ENCODE measurements at regions not wholly inside any gene's neighbourhood (a gene's known extent, or its start where the extent isn't known, plus 50 kb on each side); places are given as distances from the start of the nearest gene placed in this dataset.
"Not testable (repeated sequence)": the region's sequence is repeated elsewhere in the genome, so short reads cannot be mapped to it uniquely, and the experiment has no call there.

GRCh38 chr1:38186566-38186965, 140.0 kb upstream of the POU3F1 start:
- H3K9me3 ChIP-seq (ENCODE audit: low read depth, low read length), result no peaks in the 10 kb centered on the region
- H3K4me1 ChIP-seq (ENCODE audit: insufficient read depth, low read length), result no peaks in the 10 kb centered on the region
- no peak overlapping the region for H3K4me3 ChIP-seq (ENCODE audit: low read length)
- H3K27me3 ChIP-seq (ENCODE audit: insufficient read depth, low read length), result no peaks in the 10 kb centered on the region

- no peaks in the 10 kb centered on the region for H3K4me1 ChIP-seq (ENCODE audit: insufficient read depth, low read length)
- H3K4me3 ChIP-seq (ENCODE audit: low read length), result no peak overlapping the region
- H3K9me3 ChIP-seq (ENCODE audit: low read depth, low read length), result no peaks in the 10 kb centered on the region
- H3K27me3 ChIP-seq (ENCODE audit: insufficient read depth, low read length), result no peaks in the 10 kb centered on the region
Observed at GRCh38 chr1:38185913-38186312, 139.3 kb upstream of the POU3F1 start.

GRCh38 chr1:38183747-38184146, 137.2 kb upstream of the POU3F1 start:
- Histone ChIP-seq H3K4me3 (ENCODE audit: low read length) (no peak overlapping the region), H3K4me1 (ENCODE audit: insufficient read depth, low read length) (no peaks in the 10 kb centered on the region), H3K27me3 (ENCODE audit: insufficient read depth, low read length) (no peaks in the 10 kb centered on the region)

GRCh38 chr1:38183096-38183495, 136.5 kb upstream of the POU3F1 start:
- Histone ChIP-seq H3K9me3 (ENCODE audit: low read depth, low read length) (no peaks in the 10 kb centered on the region), H3K27me3 (ENCODE audit: insufficient read depth, low read length) (no peaks in the 10 kb centered on the region), H3K4me1 (ENCODE audit: insufficient read depth, low read length) (no peaks in the 10 kb centered on the region), H3K4me3 (ENCODE audit: low read length) (no peak overlapping the region)

More at GRCh38 chr1:38183747-38184146, 137.2 kb upstream of the POU3F1 start:
- no peaks in the 10 kb centered on the region for H3K9me3 ChIP-seq (ENCODE audit: low read depth, low read length)

- not testable (repeated sequence) for H3K4me1 ChIP-seq (ENCODE audit: insufficient read depth, low read length); H3K27me3 ChIP-seq (ENCODE audit: insufficient read depth, low read length); H3K4me3 ChIP-seq (ENCODE audit: low read length); H3K9me3 ChIP-seq (ENCODE audit: low read depth, low read length)
Observed at GRCh38 chr1:38180388-38180787, 133.8 kb upstream of the POU3F1 start.

- Histone ChIP-seq H3K4me1 (ENCODE audit: insufficient read depth, low read length) (no peaks in the 10 kb centered on the region), H3K27me3 (ENCODE audit: insufficient read depth, low read length) (no peaks in the 10 kb centered on the region), H3K4me3 (ENCODE audit: low read length) (no peak overlapping the region), H3K9me3 (ENCODE audit: low read depth, low read length) (no peaks in the 10 kb centered on the region)
Observed at GRCh38 chr1:38179483-38179882, 132.9 kb upstream of the POU3F1 start.

- H3K4me3 ChIP-seq (ENCODE audit: low read length), result no peak overlapping the region
- peaks cover 5% of the 10 kb centered on the region for H3K4me1 ChIP-seq (ENCODE audit: insufficient read depth, low read length)
Observed at GRCh38 chr1:38178216-38178615, 131.6 kb upstream of the POU3F1 start.

GRCh38 chr1:38175121-38175520, 128.5 kb upstream of the POU3F1 start:
- Histone ChIP-seq H3K4me3 (ENCODE audit: low read length) (no peak overlapping the region), H3K27me3 (ENCODE audit: insufficient read depth, low read length) (no peaks in the 10 kb centered on the region), H3K9me3 (ENCODE audit: low read depth, low read length) (no peaks in the 10 kb centered on the region), H3K4me1 (ENCODE audit: insufficient read depth, low read length) (peaks cover 6% of the 10 kb centered on the region)

More at GRCh38 chr1:38178216-38178615, 131.6 kb upstream of the POU3F1 start:
- no peaks in the 10 kb centered on the region for H3K9me3 ChIP-seq (ENCODE audit: low read depth, low read length)
- no peaks in the 10 kb centered on the region for H3K27me3 ChIP-seq (ENCODE audit: insufficient read depth, low read length)

GRCh38 chr1:38173848-38174247, 127.3 kb upstream of the POU3F1 start:
- Histone ChIP-seq H3K27me3 (ENCODE audit: insufficient read depth, low read length) (no peaks in the 10 kb centered on the region), H3K4me3 (ENCODE audit: low read length) (no peak overlapping the region), H3K4me1 (ENCODE audit: insufficient read depth, low read length) (peaks cover 6% of the 10 kb centered on the region), H3K9me3 (ENCODE audit: low read depth, low read length) (no peaks in the 10 kb centered on the region)

- H3K9me3 ChIP-seq (ENCODE audit: low read depth, low read length), result no peaks in the 10 kb centered on the region
- H3K27me3 ChIP-seq (ENCODE audit: insufficient read depth, low read length), result no peaks in the 10 kb centered on the region
- no peak overlapping the region for H3K4me3 ChIP-seq (ENCODE audit: low read length)
- H3K4me1 ChIP-seq (ENCODE audit: insufficient read depth, low read length), result peaks cover 6% of the 10 kb centered on the region
Observed at GRCh38 chr1:38173157-38173831, 126.7 kb upstream of the POU3F1 start.

- H3K4me3 ChIP-seq (ENCODE audit: low read length), result no peak overlapping the region
- H3K4me1 ChIP-seq (ENCODE audit: insufficient read depth, low read length), result peaks cover 6% of the 10 kb centered on the region
- H3K27me3 ChIP-seq (ENCODE audit: insufficient read depth, low read length), result no peaks in the 10 kb centered on the region
- H3K9me3 ChIP-seq (ENCODE audit: low read depth, low read length), result no peaks in the 10 kb centered on the region
Observed at GRCh38 chr1:38169121-38169520, 122.5 kb upstream of the POU3F1 start.

GRCh38 chr1:38168365-38168764, 121.8 kb upstream of the POU3F1 start:
- Histone ChIP-seq H3K27me3 (ENCODE audit: insufficient read depth, low read length) (no peaks in the 10 kb centered on the region), H3K9me3 (ENCODE audit: low read depth, low read length) (no peaks in the 10 kb centered on the region), H3K4me3 (ENCODE audit: low read length) (no peak overlapping the region), H3K4me1 (ENCODE audit: insufficient read depth, low read length) (peaks cover 3% of the 10 kb centered on the region)

- Histone ChIP-seq H3K4me1 (ENCODE audit: insufficient read depth, low read length) (no peaks in the 10 kb centered on the region), H3K4me3 (ENCODE audit: low read length) (no peak overlapping the region), H3K9me3 (ENCODE audit: low read depth, low read length) (no peaks in the 10 kb centered on the region), H3K27me3 (ENCODE audit: insufficient read depth, low read length) (no peaks in the 10 kb centered on the region)
Observed at GRCh38 chr1:38166461-38166860, 119.9 kb upstream of the POU3F1 start.

- H3K4me3 ChIP-seq (ENCODE audit: low read length), result no peak overlapping the region
- no peaks in the 10 kb centered on the region for H3K27me3 ChIP-seq (ENCODE audit: insufficient read depth, low read length)
- H3K4me1 ChIP-seq (ENCODE audit: insufficient read depth, low read length), result no peaks in the 10 kb centered on the region
- H3K9me3 ChIP-seq (ENCODE audit: low read depth, low read length), result no peaks in the 10 kb centered on the region
Observed at GRCh38 chr1:38153778-38154470, 107.3 kb upstream of the POU3F1 start.

GRCh38 chr1:38153066-38153777, 106.6 kb upstream of the POU3F1 start:
- H3K4me3 ChIP-seq (ENCODE audit: low read length), result no peak overlapping the region
- H3K27me3 ChIP-seq (ENCODE audit: insufficient read depth, low read length), result no peaks in the 10 kb centered on the region
- H3K4me1 ChIP-seq (ENCODE audit: insufficient read depth, low read length), result no peaks in the 10 kb centered on the region
- H3K9me3 ChIP-seq (ENCODE audit: low read depth, low read length), result no peaks in the 10 kb centered on the region
